ENCODE measurements at regions not wholly inside any gene's neighbourhood (a gene's known extent, or its start where the extent isn't known, plus 50 kb on each side); places are given as distances from the start of the nearest gene placed in this dataset.
A peak's percentile ranks its signal among the peaks of the same experiment; 100 is the strongest.
"Not testable (repeated sequence)": the region's sequence is repeated elsewhere in the genome, so short reads cannot be mapped to it uniquely, and the experiment has no call there.

DNA sequence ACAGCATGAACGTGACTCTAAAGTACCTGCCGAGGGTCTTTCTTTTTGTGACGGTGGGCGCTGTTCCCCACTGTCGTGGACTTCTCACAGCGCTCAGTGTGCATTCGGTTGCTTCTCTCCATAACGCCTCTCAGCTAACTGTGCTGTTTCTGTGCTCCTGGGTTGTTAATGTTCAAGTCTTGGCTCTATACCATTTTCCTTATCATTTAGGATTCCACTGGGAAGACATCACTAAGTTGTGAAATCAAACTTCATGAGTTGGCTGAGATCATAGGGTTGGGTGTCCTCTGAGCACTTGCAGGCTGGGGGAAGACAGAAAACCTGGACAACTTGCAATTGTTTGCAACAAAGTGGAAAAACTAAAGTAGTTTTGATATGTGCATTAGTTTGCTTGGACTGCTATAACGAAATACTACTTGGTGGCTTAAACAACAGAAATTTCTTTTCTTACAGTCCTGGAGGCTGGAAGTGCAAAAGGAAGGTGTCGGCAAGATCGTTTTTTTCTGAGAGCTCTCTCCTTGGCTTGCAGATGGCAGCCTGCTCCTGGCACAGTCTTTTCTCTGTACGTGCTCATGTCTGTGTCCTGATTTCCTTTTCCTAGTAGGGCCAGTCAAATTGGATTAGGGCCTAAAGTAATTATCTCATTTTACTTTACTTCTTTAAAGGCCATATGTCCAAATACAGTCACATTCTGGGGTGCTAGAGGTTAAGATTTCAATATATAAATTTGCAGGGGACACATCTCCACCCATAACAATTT, 270.0 kb upstream of the PLGLB2 start:
- in situ Hi-C loops (cut with HindIII; ENCODE audit: low pct_unique_long_range_greater_than_20kb, low sequenced_read_pairs); DNase-seq (ENCODE audit: low read depth): not testable (repeated sequence)

DNA sequence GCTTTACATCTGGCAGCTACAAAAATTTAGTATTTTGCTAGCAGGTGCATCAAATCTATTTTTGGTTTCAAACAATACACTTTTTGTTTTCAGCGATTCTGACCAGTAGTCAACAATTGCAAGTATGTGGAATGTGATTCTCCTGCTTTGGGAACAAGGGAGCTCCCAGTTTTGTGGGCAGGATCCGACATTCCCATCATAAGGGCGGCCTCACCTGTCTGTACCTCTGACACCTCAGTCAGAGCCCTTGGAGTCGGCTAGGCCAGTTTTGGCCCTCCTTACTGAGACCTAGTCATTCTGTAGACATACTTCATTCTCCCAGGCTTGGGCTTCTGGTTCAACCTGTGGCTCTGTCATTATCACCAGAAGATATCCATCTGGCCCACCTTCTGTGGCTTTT, 269.0 kb upstream of the PLGLB2 start:
- in situ Hi-C loops (cut with HindIII; ENCODE audit: low pct_unique_long_range_greater_than_20kb, low sequenced_read_pairs); DNase-seq (ENCODE audit: low read depth): not testable (repeated sequence)

- in situ Hi-C loops (cut with HindIII; ENCODE audit: low pct_unique_long_range_greater_than_20kb, low sequenced_read_pairs), result not testable (repeated sequence)
- peak; percentile 57 for DNase-seq (ENCODE audit: low read depth)
These were observed 264.7 kb upstream of the PLGLB2 start for GRCh38 chr2:87483093-87483680.

- not testable (repeated sequence) for DNase-seq (ENCODE audit: low read depth)
These were observed 263.5 kb upstream of the PLGLB2 start for GRCh38 chr2:87484363-87484762.

DNA sequence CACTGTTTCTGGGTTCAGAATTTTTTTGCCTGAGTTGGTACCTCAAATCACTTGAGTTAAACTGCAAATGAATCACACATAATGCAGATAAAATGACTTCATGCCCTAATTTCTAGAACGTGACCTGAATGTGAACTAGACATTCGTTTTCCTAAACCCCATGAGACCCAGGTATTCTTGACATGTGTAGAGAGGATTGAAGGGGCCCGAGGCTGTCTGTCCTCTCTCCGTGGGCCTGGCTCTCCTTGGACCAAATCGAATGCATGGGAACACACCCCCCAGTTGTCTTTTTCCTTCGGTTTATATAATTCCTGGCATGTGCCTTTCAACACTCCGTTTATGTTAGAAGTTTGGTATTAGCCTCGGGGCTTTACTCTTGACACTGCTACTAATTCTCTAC, 262.4 kb upstream of the PLGLB2 start:
- in situ Hi-C loops (cut with HindIII; ENCODE audit: low pct_unique_long_range_greater_than_20kb, low sequenced_read_pairs), result not testable (repeated sequence)
- DNase-seq (ENCODE audit: low read depth), result peak; percentile 17

More at GRCh38 chr2:87484363-87484762, 263.5 kb upstream of the PLGLB2 start:
- in situ Hi-C loops (cut with HindIII; ENCODE audit: low pct_unique_long_range_greater_than_20kb, low sequenced_read_pairs), result not testable (repeated sequence)

DNA sequence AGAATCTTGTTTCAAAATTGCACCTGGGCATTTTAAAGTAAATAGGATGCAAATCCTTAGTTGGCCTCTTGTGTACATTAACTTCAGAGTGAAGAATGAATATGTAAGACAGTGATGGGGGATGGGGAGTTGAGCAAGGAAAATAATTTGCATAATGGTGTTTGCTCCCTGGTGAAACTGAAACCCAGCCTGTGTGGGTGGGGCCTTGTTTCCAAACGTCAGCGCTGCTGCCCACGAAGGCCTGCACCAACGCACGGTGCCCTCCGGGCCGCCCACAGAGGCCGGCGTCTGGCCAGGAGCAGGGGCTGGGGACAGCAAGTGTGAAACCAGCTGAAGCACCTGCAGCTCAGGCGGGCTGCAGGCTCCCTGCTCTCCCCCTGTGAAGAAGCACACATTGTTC, 262.0 kb upstream of the PLGLB2 start:
- in situ Hi-C loops (cut with HindIII; ENCODE audit: low pct_unique_long_range_greater_than_20kb, low sequenced_read_pairs), result not testable (repeated sequence)

GRCh38 chr2:87486413-87486812, 261.5 kb upstream of the PLGLB2 start:
- peak; percentile 47 for DNase-seq (ENCODE audit: low read depth)
- in situ Hi-C loops (cut with HindIII; ENCODE audit: low pct_unique_long_range_greater_than_20kb, low sequenced_read_pairs), result not testable (repeated sequence)

More for the DNA sequence above, 262.0 kb upstream of the PLGLB2 start:
- DNase-seq (ENCODE audit: low read depth), result not testable (repeated sequence)

GRCh38 chr2:87488021-87488420, 259.9 kb upstream of the PLGLB2 start:
- DNase-seq (ENCODE audit: low read depth); in situ Hi-C loops (cut with HindIII; ENCODE audit: low pct_unique_long_range_greater_than_20kb, low sequenced_read_pairs): not testable (repeated sequence)

DNA sequence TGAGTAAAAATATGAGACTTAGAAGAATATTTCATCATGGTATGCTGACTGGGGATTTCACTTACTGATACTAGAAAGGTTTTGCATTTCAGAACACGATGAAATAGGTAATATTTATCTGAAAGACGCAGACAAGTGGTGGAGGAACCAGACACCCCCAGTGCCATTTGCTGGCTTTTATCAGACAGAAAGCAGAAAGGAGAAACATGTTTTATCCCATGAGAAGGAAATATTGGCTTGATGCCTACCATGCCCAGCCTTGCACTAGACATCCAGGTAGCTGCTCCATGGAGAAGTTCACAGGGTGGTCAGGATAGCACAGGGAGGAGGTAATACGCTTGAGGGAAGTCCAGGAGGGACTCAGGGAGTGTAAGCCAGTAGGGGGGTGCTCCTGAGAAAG, 258.9 kb upstream of the PLGLB2 start:
- in situ Hi-C loops (cut with HindIII; ENCODE audit: low pct_unique_long_range_greater_than_20kb, low sequenced_read_pairs); DNase-seq (ENCODE audit: low read depth): not testable (repeated sequence)

DNA sequence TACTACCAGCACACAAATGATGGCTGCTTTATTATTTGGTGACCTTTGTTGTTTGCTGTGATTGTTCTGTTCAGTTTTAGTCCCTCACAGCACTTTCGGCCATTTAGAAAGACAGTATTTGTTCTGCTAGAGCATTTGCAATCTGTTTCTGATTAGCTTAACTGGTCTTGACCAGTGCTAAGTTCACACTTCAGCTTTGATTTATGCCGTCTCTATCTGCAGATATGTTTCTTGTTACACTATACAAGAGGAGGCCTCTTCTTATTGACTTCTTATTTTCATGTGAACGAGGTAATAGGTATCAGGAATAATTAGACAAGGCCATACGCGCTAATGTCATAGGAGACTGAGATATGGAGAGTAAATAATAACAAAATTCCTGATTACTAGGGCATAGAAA, 253.0 kb upstream of the PLGLB2 start:
- in situ Hi-C loops (cut with HindIII; ENCODE audit: low pct_unique_long_range_greater_than_20kb, low sequenced_read_pairs); DNase-seq (ENCODE audit: low read depth): not testable (repeated sequence)

DNA sequence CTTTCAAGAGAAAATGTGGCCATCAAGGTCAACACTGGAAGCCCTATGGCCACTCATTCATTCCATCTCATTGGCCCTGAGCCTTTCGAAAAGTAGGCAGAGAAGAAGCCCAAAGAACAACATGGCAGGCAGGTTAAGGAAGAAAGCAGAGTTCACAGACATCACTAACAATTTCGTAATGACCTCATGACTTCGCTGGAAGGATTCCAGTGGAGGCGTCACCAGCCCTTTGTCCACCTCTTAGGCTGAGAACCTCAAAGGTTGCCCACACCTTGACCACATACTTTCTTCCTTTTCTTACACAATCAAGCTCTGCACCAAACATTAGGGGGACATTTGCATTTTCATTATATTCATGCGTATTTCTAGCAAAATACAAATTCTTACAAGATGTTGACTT, 252.4 kb upstream of the PLGLB2 start:
- in situ Hi-C loops (cut with HindIII; ENCODE audit: low pct_unique_long_range_greater_than_20kb, low sequenced_read_pairs), result not testable (repeated sequence)

GRCh38 chr2:87496036-87497006, 251.6 kb upstream of the PLGLB2 start:
- DNase-seq (ENCODE audit: low read depth), result peak; percentile 46
- in situ Hi-C loops (cut with HindIII; ENCODE audit: low pct_unique_long_range_greater_than_20kb, low sequenced_read_pairs), result not testable (repeated sequence)

More for the DNA sequence above, 252.4 kb upstream of the PLGLB2 start:
- DNase-seq (ENCODE audit: low read depth), result not testable (repeated sequence)

GRCh38 chr2:87497135-87497534, 250.8 kb upstream of the PLGLB2 start:
- in situ Hi-C loops (cut with HindIII; ENCODE audit: low pct_unique_long_range_greater_than_20kb, low sequenced_read_pairs), result not testable (repeated sequence)

GRCh38 chr2:87497700-87498099, 250.2 kb upstream of the PLGLB2 start:
- DNase-seq (ENCODE audit: low read depth); in situ Hi-C loops (cut with HindIII; ENCODE audit: low pct_unique_long_range_greater_than_20kb, low sequenced_read_pairs): not testable (repeated sequence)

More at GRCh38 chr2:87497135-87497534, 250.8 kb upstream of the PLGLB2 start:
- not testable (repeated sequence) for DNase-seq (ENCODE audit: low read depth)

GRCh38 chr2:87498169-87498853, 249.6 kb upstream of the PLGLB2 start:
- DNase-seq (ENCODE audit: low read depth); in situ Hi-C loops (cut with HindIII; ENCODE audit: low pct_unique_long_range_greater_than_20kb, low sequenced_read_pairs): not testable (repeated sequence)

DNA sequence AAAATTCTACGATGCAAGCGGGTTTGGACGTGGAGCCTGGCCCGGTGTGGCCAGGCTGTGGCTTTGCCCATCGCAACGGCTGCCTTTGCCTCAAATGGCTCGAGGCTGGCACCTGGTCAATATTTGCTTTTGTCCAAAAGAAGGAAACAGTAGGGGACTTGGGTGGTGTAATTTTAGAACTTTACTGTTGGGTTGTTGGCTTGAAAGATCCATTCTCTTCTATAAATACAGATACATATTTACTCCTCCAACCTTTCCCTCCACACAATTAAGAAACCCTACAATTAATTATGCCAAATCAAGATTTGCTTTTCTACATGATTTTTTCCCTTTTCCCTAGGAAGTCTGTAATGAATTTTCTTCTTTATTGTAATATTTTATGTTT, 249.0 kb upstream of the PLGLB2 start:
- in situ Hi-C loops (cut with HindIII; ENCODE audit: low pct_unique_long_range_greater_than_20kb, low sequenced_read_pairs), result not testable (repeated sequence)

DNA sequence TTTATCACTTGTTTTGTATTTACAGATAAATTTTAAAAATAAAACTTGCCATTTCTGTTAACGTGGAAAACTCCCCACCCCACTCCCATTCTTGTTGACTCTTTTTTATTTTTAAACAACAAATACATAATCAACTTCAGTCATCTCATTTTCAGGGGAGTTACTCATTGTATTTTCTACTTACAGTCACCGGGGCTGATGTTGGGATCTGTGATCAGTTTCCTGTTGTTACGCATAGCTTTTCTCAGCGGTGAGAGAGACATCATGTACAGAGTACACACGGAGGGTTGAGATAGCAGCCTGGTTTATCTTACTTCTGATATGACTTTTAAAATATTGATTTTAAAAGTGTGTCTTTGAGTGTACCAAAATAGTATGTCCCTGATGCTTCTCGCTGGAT, 248.0 kb upstream of the PLGLB2 start:
- in situ Hi-C loops (cut with HindIII; ENCODE audit: low pct_unique_long_range_greater_than_20kb, low sequenced_read_pairs); DNase-seq (ENCODE audit: low read depth): not testable (repeated sequence)

More for the DNA sequence above, 249.0 kb upstream of the PLGLB2 start:
- not testable (repeated sequence) for DNase-seq (ENCODE audit: low read depth)

GRCh38 chr2:87500421-87500820, 247.5 kb upstream of the PLGLB2 start:
- in situ Hi-C loops (cut with HindIII; ENCODE audit: low pct_unique_long_range_greater_than_20kb, low sequenced_read_pairs), result not testable (repeated sequence)

More at GRCh38 chr2:87500421-87500820, 247.5 kb upstream of the PLGLB2 start:
- DNase-seq (ENCODE audit: low read depth), result not testable (repeated sequence)

All from Caki2 (cell line).